ENCODE measurements at regions not wholly inside any gene's neighbourhood (a gene's known extent, or its start where the extent isn't known, plus 50 kb on each side); places are given as distances from the start of the nearest gene placed in this dataset.

GRCh38 chr2:60316381-60317033 is 236.9 kb downstream of the BCL11A start:
- TF ChIP-seq, protein P1, sequence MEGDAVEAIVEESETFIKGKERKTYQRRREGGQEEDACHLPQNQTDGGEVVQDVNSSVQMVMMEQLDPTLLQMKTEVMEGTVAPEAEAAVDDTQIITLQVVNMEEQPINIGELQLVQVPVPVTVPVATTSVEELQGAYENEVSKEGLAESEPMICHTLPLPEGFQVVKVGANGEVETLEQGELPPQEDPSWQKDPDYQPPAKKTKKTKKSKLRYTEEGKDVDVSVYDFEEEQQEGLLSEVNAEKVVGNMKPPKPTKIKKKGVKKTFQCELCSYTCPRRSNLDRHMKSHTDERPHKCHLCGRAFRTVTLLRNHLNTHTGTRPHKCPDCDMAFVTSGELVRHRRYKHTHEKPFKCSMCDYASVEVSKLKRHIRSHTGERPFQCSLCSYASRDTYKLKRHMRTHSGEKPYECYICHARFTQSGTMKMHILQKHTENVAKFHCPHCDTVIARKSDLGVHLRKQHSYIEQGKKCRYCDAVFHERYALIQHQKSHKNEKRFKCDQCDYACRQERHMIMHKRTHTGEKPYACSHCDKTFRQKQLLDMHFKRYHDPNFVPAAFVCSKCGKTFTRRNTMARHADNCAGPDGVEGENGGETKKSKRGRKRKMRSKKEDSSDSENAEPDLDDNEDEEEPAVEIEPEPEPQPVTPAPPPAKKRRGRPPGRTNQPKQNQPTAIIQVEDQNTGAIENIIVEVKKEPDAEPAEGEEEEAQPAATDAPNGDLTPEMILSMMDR (IDR thresholded peaks at IDR 0.05) = no peak
- TF ChIP-seq POLR2A (IDR thresholded peaks at IDR 0.05) = no peak
